Brain microvascular endothelial cell (primary cell): ENCODE measurements at regions not wholly inside any gene's neighbourhood (a gene's known extent, or its start where the extent isn't known, plus 50 kb on each side); places are given as distances from the start of the nearest gene placed in this dataset.

Source experiments
- DNase-seq: peaks from one replicate; pipeline ENCODE4 v3.0.0-alpha.2; 2020
- H3K27ac ChIP-seq: fragments of 250-450 bp; sonication (Bioruptor Pico); 2 replicates; pipeline ENCODE4 v1.5.1; 2020; ENCODE audit warnings: mild to moderate bottlenecking, moderate library complexity
- H3K27me3 ChIP-seq: fragments of 250-450 bp; sonication (Bioruptor Pico); replicated peaks from 2 replicates; pipeline ENCODE4 v1.5.1; 2020; ENCODE audit warnings: mild to moderate bottlenecking
- H3K36me3 ChIP-seq: fragments of 250-450 bp; sonication (Bioruptor Pico); replicated peaks from 2 replicates; pipeline ENCODE4 v1.5.1; 2020; ENCODE audit warnings: mild to moderate bottlenecking
- H3K4me3 ChIP-seq: 2 replicates; pipeline ENCODE4 v1.5.1; 2011; ENCODE audit warnings: low read depth, mild to moderate bottlenecking, control low read depth, low read length, moderate library complexity
- CTCF ChIP-seq: IDR thresholded peaks from 2 replicates; pipeline ENCODE4 v1.5.1; 2011; ENCODE audit warnings: low read depth, mild to moderate bottlenecking, moderate library complexity, low read length, control low read depth, inconsistent platforms; ENCODE audit errors: missing control alignments
- in situ Hi-C: cut with HindIII; loops from 2 replicates; pipeline ENCODE4 v1.10.0; 2017; ENCODE audit warnings: low sequenced_read_pairs, low pct_ligation_motif_present

- H3K4me3 ChIP-seq: no peak overlapping the region
- DNase-seq: no peak
- in situ Hi-C loops: no loop called here
- no peaks in the 10 kb centered on the region for H3K36me3 ChIP-seq
- H3K27me3 ChIP-seq: no peaks in the 10 kb centered on the region
- no peak overlapping the region for H3K27ac ChIP-seq
- no peak for TF ChIP-seq CTCF
These were observed 301.5 kb upstream of the ELAVL2 start for GRCh38 chr9:24127519-24127918.

- Histone ChIP-seq H3K27me3 (no peaks in the 10 kb centered on the region), H3K36me3 (no peaks in the 10 kb centered on the region), H3K4me3 (no peak overlapping the region), H3K27ac (no peak overlapping the region)
- no peak for DNase-seq
- in situ Hi-C loops: no loop called here
- no peak for TF ChIP-seq CTCF
These were observed 292.1 kb upstream of the ELAVL2 start for GRCh38 chr9:24118190-24118589.

GRCh38 chr9:24096756-24097155 lies 270.7 kb upstream of the ELAVL2 start:
- DNase-seq: no peak
- in situ Hi-C loops: no loop called here
- no peak for TF ChIP-seq CTCF
- H3K36me3 ChIP-seq: no peaks in the 10 kb centered on the region
- no peak overlapping the region for H3K4me3 ChIP-seq
- H3K27me3 ChIP-seq: no peaks in the 10 kb centered on the region
- no peak overlapping the region for H3K27ac ChIP-seq

- no peaks in the 10 kb centered on the region for H3K27me3 ChIP-seq
- in situ Hi-C loops: no loop called here
- no peak for TF ChIP-seq CTCF
- no peaks in the 10 kb centered on the region for H3K36me3 ChIP-seq
- no peak for DNase-seq
- H3K27ac ChIP-seq: no peak overlapping the region
- no peak overlapping the region for H3K4me3 ChIP-seq
These were observed 269.2 kb upstream of the ELAVL2 start for GRCh38 chr9:24095246-24095645.

- H3K27ac ChIP-seq: no peak overlapping the region
- H3K4me3 ChIP-seq: no peak overlapping the region
- no peak for TF ChIP-seq CTCF
- DNase-seq: no peak
- H3K36me3 ChIP-seq: no peaks in the 10 kb centered on the region
- in situ Hi-C loops: no loop called here
- no peaks in the 10 kb centered on the region for H3K27me3 ChIP-seq
These were observed 264.5 kb upstream of the ELAVL2 start for GRCh38 chr9:24090566-24090965.

- no peaks in the 10 kb centered on the region for H3K27me3 ChIP-seq
- in situ Hi-C loops: no loop called here
- no peak overlapping the region for H3K4me3 ChIP-seq
- no peak overlapping the region for H3K27ac ChIP-seq
- no peaks in the 10 kb centered on the region for H3K36me3 ChIP-seq
- no peak for DNase-seq
- TF ChIP-seq CTCF: no peak
These were observed 247.6 kb upstream of the ELAVL2 start for GRCh38 chr9:24073666-24074065.
